OCI-LY1 (cell line): ENCODE measurements at regions not wholly inside any gene's neighbourhood (a gene's known extent, or its start where the extent isn't known, plus 50 kb on each side); places are given as distances from the start of the nearest gene placed in this dataset.

Experiments
- CTCF ChIP-seq: fragments of 200-600 bp; sonication (generic), shearing (Covaris generic); IDR thresholded peaks from 2 replicates; pipeline ENCODE4 v1.5.1; 2017; ENCODE audit warnings: mild to moderate bottlenecking, antibody characterized with exemption, low read length, moderate library complexity, mixed read lengths
- EZH2 ChIP-seq: fragments of 200-600 bp; sonication (generic), shearing (Covaris generic); IDR thresholded peaks from 2 replicates; pipeline ENCODE4 v1.8.0; 2017; ENCODE audit warnings: borderline replicate concordance, mixed run types, mild to moderate bottlenecking, antibody characterized with exemption, low read length, moderate library complexity, mixed read lengths

- no peak for TF ChIP-seq CTCF
- TF ChIP-seq EZH2 = no peak
These were observed 226.5 kb upstream of the FGF13 start for GRCh38 chrX:138938003-138938402.
